GM19397 (cell line): ENCODE measurements at regions not wholly inside any gene's neighbourhood (a gene's known extent, or its start where the extent isn't known, plus 50 kb on each side); places are given as distances from the start of the nearest gene placed in this dataset.
"Not testable (repeated sequence)": the region's sequence is repeated elsewhere in the genome, so short reads cannot be mapped to it uniquely, and the experiment has no call there.

ENCODE experiments used
- ATAC-seq: cut with Tn5 transposase; IDR thresholded peaks from one replicate; pipeline ENCODE4 v1.9.1; 2021; ENCODE audit warnings: mild to moderate bottlenecking, moderate library complexity; ENCODE audit not compliant: unreplicated experiment

DNA sequence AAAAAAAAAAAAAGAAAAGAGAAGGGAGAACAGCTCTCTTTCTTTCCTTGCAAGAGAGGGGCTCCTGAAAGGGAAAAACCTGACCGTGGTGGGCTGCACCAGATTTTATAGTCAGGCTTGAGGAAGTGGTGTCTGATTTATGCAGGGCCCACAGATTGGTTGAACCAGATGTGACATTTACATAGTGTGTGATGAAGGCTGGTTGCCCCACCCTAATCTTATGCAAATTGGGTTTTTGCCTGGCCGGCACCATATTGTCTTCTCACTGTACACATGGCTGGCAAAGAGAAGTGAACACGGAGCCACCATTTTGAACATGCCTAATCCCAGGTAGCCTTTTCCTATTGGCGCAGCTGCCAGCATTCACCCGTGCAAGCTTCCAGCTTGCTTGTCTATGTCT, 154.4 kb downstream of the OXSM start:
- ATAC-seq: no peak

DNA sequence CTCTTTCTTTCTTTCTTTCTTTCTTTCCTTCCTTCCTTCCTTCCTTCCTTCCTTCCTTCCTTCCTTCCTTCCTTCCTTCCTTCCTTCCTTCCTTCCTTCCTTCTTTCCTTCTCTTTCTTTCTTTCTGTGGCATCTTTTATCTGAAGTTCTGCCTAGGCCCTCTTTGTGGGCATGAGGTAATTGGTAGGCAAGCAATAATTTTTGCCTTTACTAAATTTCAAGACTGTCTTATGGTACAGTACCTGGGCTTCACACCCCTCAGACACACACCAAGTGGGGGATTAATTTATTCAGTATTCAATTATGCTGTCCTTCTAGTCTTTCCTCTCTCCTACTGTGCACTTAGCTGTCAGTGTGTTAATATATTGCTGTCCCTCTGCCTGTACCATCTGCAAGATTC, 155.5 kb downstream of the OXSM start:
- no peak for ATAC-seq

GRCh38 chr3:25945836-25946235, 155.9 kb downstream of the OXSM start:
- ATAC-seq: no peak

GRCh38 chr3:25952133-25952532, 162.2 kb downstream of the OXSM start:
- ATAC-seq: no peak

DNA sequence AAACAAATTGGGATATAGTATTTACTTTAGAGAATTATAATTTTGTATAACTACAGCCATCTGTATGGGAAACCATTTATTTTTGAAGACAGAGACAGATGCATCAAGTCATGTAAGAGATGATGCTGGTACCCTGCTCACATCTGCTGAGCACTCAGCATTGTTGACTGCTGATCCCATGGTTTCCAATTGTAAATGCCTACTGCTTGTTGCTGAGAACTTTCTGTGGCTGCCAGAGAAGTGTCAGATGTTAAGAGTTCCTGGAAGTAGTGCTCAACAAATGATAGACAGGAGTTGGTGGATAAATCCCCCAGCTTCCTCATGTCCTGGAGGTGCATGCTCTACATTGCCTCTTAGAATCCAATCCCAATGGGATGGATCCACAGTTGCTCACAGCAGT, 167.1 kb downstream of the OXSM start:
- ATAC-seq: no peak

DNA sequence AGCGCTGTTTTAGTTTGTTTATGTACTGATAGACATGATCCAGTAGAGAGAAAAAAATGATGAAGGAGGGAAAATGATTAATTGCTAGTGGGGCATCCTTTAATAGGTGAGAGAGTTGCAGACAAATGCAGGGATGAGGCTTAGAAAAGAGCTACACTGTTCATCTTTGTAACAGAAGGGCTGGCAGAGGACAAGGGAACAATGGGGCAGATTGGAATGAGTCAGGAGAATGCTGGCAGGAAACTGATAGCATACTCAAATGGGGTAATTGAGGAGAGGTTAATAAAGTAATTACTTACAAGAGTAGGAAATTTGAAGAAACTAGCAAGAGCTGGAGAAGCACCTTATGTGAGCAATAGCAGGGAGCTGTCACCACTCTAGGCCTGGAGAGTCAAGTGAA, 170.9 kb downstream of the OXSM start:
- ATAC-seq: no peak

GRCh38 chr3:25962255-25962654, 172.4 kb downstream of the OXSM start:
- ATAC-seq: no peak

DNA sequence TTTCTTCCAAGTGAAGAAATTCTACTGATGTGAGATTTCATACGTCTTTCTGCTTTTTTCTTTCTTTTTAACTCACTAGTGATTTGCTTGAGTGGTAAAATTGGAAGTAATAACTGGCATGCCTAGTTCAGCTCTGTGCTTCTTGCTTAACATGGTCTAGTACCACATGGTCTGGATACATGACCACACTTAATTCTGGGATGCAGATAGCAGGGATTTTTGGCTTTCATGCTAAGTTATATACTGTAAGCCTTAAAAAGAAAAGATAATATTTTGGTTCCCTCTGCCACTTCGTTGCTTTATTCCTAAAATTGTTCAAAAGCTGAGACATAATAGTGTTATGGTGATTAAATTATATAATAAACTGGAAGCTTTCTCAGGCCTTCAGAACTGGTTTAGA, 174.3 kb downstream of the OXSM start:
- ATAC-seq: no peak

- no peak for ATAC-seq
Observed at GRCh38 chr3:25967385-25967784, 177.5 kb downstream of the OXSM start.

DNA sequence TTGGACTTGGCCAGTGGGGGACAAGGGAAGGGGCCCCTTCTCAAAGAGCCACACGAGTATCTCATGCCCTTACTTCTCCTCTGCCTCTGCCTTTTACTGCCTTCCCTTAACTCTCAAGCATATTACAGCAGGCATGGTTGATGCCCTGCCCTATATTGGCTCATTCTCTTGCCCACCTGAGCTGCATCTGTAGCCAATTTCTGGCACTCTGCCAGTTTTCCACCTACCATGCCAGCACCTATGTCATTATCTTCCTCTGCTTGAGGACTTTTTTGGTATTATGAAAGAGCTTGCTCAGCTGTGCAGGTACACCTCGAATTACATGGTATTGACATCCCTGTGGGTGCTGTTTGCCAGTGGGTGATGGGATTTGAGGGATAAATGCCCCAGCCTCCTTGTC, 181.8 kb downstream of the OXSM start:
- no peak for ATAC-seq

GRCh38 chr3:25973122-25973521, 183.2 kb downstream of the OXSM start:
- no peak for ATAC-seq

DNA sequence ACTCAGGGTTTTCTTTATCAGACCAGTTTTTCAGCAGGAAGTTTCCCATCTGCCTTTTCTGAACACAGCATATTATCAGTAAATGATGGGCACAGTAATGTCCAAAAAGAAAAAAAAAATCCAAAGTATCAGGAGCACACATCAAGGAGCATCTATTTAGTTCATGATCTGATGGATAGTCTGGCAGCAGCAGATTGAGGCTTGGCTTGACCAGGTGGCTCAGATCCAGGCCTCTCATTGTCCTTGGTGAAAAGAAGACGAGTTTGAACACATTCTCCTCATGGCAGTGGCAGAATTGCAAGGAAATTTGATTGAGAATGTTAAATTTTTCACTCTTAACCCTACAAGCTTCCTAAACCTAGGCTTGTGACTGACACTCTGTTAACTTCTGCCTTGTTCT, 192.9 kb downstream of the OXSM start:
- ATAC-seq: no peak

DNA sequence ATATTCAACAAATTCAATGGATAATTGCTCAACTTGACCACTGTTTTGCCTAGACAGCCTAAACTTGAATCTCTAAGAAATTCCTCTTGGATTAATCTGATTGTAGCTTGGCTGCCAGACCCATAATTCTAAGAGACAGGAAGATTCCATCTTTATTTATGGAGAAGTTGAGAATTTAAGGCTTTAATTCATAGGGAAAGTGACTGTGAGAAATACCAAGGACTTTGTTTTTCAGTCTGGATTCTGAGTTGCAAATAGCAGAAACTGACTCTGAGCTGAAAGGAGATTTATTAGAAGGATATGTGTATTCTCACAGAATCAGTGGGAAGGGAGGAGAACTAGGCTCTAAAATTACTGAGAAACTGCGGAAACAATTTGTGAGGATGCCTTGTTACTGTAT, 195.7 kb downstream of the OXSM start:
- no peak for ATAC-seq

- ATAC-seq: no peak
Observed at GRCh38 chr3:25992606-25993005, 202.7 kb downstream of the OXSM start.

DNA sequence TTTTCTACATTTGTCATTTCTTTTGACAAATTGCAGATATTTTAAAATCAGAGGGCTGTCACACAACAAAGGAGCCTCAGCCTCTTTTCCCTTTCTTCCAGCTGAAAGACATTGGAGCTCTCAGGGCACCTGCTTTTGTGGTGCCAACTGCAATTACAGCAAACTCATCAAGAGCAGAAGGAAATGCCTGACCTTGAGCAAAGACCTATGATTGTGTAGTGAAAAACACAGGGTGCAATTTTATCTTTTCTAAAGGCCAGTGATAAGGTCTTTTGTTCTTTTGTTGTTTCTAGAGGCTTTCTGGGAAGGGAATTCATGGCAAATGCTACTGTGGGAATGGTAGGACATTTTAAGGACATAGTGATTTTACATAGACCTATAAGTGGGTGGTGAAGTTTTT, 214.3 kb downstream of the OXSM start:
- no peak for ATAC-seq

- no peak for ATAC-seq
Observed at GRCh38 chr3:26011276-26011675, 221.4 kb downstream of the OXSM start.

GRCh38 chr3:26012241-26012745, 222.4 kb downstream of the OXSM start:
- no peak for ATAC-seq

DNA sequence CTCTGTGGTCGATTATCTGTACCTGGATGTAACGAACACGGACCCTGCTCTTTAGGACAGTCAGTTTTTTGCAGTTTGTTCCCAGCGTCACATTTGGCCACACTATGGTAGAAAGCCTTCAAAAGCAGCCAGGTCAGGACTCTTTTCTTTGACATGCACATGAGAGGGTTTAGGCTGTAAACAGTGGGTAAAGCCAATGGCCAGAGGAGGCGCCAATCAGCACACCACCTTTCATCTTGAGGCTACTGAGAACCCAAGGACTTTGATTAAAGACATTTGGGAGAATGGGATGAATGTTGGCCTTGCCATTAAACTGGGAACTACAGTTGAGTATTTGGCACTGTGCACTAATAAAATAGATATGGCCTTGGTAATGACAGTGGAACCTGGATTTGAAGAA, 225.9 kb downstream of the OXSM start:
- no peak for ATAC-seq

DNA sequence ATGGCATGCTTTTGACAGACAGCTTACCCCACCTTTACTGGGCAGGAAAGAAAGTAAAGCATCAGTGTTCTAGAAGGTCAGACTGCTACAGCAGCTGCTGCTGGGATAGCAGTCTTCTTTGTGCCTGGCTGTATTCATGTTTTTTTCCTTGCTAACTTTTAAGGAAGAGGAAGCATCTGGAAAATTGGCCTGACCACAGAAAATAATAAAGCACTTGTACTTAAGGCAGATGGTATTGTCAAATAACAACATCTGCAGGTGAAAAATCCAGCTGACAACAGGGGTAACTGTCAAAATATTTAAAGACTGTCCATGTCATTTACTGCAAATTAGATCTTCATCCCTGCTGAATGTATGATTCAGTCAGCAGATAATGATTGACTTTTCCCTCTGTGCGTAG, 229.0 kb downstream of the OXSM start:
- ATAC-seq: no peak

GRCh38 chr3:26024206-26024605, 234.3 kb downstream of the OXSM start:
- ATAC-seq: not testable (repeated sequence)

DNA sequence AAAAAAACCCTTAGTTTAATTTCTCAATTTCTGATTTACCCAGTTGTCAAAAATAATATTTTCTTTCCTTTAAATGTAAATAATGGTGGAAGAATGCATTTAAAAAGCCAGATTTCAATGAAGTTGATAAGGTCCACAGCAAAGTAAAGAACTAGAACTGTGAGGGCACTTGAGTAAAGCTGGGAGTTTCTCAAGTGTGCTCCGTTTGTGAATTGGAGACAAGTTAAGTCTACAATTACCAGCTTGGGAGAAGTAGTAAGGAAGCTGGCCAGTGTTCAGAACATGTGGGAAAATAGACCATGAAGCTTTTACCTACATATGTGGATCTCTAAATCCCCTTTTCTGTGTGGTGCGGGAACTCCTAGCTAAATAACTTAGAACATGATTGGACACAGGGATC, 239.4 kb downstream of the OXSM start:
- ATAC-seq: no peak

GRCh38 chr3:26042126-26042525, 252.2 kb downstream of the OXSM start:
- ATAC-seq: not testable (repeated sequence)

DNA sequence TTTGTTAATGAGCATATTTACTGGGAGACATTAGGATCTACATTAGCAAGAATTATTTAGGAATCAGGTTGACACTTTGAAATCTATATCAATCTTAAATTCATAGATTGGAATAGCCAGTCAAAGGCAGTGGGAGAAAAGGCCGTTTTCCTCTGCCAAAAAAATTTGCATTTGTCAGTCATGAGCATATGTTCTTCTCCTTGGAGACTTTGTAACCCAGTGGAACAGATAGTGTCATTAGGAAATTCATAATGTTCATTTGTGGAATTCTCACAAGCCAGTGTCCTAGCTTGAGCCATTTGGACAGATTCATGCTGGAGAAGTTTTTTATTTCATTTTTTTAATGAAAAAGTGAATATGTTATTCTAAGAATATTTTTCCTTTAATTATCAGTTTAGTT, 260.1 kb downstream of the OXSM start:
- no peak for ATAC-seq

GRCh38 chr3:26050776-26051175, 260.9 kb downstream of the OXSM start:
- ATAC-seq: no peak
